Astrocyte of the cerebellum (primary cell): ENCODE measurements at regions not wholly inside any gene's neighbourhood (a gene's known extent, or its start where the extent isn't known, plus 50 kb on each side); places are given as distances from the start of the nearest gene placed in this dataset.

Experiments used
- DNase-seq: peaks from one replicate; pipeline ENCODE4 v3.0.0-alpha.2; 2011; ENCODE audit warnings: low read depth
- H3K4me3 ChIP-seq: 2 replicates; pipeline ENCODE4 v1.5.1; 2011; ENCODE audit warnings: mild to moderate bottlenecking, low read depth, low read length, moderate library complexity
- in situ Hi-C: cut with HindIII; loops from 2 replicates; pipeline ENCODE4 v1.10.0; 2017; ENCODE audit warnings: low sequenced_read_pairs
- TF ChIP-seq, protein P1 (sequence below): IDR thresholded peaks from 2 replicates; pipeline ENCODE4 v1.5.1; 2012; ENCODE audit warnings: low read length, low read depth, moderate library complexity, mild to moderate bottlenecking; ENCODE audit errors: missing control alignments

DNA sequence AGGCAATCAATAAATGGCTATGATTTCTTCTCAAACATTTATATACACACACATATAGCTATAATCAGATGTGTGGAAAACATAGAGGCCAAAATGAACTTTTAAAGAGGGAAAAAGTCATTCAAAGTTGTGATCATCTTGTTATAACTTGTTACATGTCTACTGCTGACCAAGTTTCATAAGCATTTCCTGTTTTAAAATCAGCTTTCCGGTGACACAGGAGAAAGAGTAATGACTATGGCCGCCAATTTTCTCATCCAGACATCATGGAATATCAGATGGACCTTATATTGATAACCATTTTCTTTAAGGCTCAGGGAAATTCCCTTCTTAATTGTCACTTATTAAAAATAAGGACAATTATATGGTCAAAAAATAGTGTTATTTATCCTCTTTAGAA, 71.7 kb upstream of the AGTR1 start:
- DNase-seq: no peak
- in situ Hi-C loops: no loop called here

GRCh38 chr3:148629006-148629405, 68.7 kb upstream of the AGTR1 start:
- no peak for DNase-seq
- no peak overlapping the region for H3K4me3 ChIP-seq
- in situ Hi-C loops: no loop called here
- TF ChIP-seq, protein P1, sequence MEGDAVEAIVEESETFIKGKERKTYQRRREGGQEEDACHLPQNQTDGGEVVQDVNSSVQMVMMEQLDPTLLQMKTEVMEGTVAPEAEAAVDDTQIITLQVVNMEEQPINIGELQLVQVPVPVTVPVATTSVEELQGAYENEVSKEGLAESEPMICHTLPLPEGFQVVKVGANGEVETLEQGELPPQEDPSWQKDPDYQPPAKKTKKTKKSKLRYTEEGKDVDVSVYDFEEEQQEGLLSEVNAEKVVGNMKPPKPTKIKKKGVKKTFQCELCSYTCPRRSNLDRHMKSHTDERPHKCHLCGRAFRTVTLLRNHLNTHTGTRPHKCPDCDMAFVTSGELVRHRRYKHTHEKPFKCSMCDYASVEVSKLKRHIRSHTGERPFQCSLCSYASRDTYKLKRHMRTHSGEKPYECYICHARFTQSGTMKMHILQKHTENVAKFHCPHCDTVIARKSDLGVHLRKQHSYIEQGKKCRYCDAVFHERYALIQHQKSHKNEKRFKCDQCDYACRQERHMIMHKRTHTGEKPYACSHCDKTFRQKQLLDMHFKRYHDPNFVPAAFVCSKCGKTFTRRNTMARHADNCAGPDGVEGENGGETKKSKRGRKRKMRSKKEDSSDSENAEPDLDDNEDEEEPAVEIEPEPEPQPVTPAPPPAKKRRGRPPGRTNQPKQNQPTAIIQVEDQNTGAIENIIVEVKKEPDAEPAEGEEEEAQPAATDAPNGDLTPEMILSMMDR: no peak

More for the DNA sequence above, 71.7 kb upstream of the AGTR1 start:
- no peak overlapping the region for H3K4me3 ChIP-seq
- TF ChIP-seq, protein P1: no peak

DNA sequence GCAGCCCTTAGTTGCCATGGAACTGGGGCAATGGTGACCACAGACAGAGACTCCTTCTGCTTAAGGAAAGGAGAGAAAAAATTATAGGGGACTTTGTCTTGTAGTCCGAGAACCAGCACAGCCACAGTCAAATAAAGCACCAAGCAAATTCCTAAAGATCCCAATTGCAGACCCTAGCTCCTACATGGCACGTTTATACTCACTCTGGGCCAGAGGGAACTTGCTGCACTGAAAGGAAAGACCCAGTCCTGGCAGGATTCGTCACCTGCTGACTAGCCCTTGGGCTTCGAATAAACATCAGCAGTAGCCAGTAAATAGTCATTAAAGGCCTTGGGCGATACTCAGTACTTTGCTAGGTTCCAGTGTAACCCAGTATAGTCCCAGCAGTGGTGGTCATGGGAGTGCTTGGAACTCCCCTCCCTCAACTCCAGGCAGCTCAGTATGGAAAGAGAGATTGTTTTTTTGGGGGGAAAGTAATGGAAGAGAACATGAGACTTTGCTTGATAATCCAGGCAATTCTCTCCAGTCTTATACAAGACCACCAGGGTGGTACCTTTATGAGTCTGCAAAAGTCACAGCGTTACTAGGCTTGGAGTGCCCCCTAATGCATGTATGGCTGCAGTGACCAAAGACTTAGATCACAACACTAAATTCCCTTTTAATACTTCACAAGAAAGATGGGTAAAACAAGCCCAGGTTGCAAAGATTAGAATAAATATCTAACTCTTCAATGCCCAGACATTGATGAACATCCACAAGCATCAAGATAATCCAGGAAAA, 66.4 kb upstream of the AGTR1 start:
- in situ Hi-C loops: no loop called here
- H3K4me3 ChIP-seq: no peak overlapping the region
- no peak for DNase-seq
- TF ChIP-seq, protein P1: peak; percentile 20

- TF ChIP-seq, protein P1: no peak
- no peak overlapping the region for H3K4me3 ChIP-seq
- no peak for DNase-seq
- in situ Hi-C loops: no loop called here
Observed at GRCh38 chr3:148641722-148642121, 56.0 kb upstream of the AGTR1 start.

GRCh38 chr3:148642214-148642613, 55.5 kb upstream of the AGTR1 start:
- in situ Hi-C loops: no loop called here
- DNase-seq: no peak

DNA sequence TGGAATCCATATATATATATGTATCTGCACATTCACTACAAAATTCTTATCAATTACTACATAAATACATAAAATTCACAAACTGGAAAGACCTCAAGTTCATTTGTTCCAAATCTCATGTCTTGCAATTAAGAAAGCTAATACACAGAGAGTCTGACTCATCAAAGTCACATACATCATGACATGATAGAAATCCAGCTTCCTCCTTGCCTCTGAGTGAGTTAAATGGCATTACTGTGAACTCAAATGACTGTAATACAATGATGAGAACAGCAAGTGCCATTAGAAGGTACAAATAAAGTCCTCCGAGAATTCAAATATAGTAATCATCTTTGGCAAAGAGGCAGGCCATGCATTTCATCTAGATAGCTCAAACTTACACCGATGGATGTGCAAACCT, 55.1 kb upstream of the AGTR1 start:
- TF ChIP-seq, protein P1: no peak
- no peak for DNase-seq
- in situ Hi-C loops: no loop called here
- H3K4me3 ChIP-seq: no peak overlapping the region

More at GRCh38 chr3:148642214-148642613, 55.5 kb upstream of the AGTR1 start:
- TF ChIP-seq, protein P1: no peak
- H3K4me3 ChIP-seq: no peak overlapping the region
